Fibroblast of the aortic adventitia (primary cell): ENCODE measurements at regions not wholly inside any gene's neighbourhood (a gene's known extent, or its start where the extent isn't known, plus 50 kb on each side); places are given as distances from the start of the nearest gene placed in this dataset.
"Not testable (repeated sequence)": the region's sequence is repeated elsewhere in the genome, so short reads cannot be mapped to it uniquely, and the experiment has no call there.

Experiments
- DNase-seq: peaks from one replicate; pipeline ENCODE4 v3.0.0-alpha.2; 2010; ENCODE audit warnings: low read depth
- H3K4me3 ChIP-seq: 2 replicates; pipeline ENCODE4 v1.5.1; 2011; ENCODE audit warnings: low read depth, mild to moderate bottlenecking, control low read depth, low read length, moderate library complexity
- CTCF ChIP-seq: IDR thresholded peaks from 2 replicates; pipeline ENCODE4 v1.5.1; 2011; ENCODE audit warnings: mild to moderate bottlenecking, low read length, control low read depth, inconsistent platforms; ENCODE audit not compliant: insufficient read depth

GRCh38 chrX:44062840-44063239 is 89.7 kb upstream of the NDP start:
- no peak overlapping the region for H3K4me3 ChIP-seq
- no peak for DNase-seq
- TF ChIP-seq CTCF, result no peak

GRCh38 chrX:44061968-44062614 is 88.9 kb upstream of the NDP start:
- no peak for DNase-seq
- H3K4me3 ChIP-seq, result no peak overlapping the region
- no peak for TF ChIP-seq CTCF

- no peak for TF ChIP-seq CTCF
- no peak overlapping the region for H3K4me3 ChIP-seq
- DNase-seq, result no peak
These were observed 87.0 kb upstream of the NDP start for GRCh38 chrX:44060221-44060620.

- TF ChIP-seq CTCF, result no peak
- H3K4me3 ChIP-seq, result no peak overlapping the region
- no peak for DNase-seq
These were observed 85.1 kb upstream of the NDP start for GRCh38 chrX:44058339-44058738.

GRCh38 chrX:44055638-44056037 is 82.4 kb upstream of the NDP start:
- no peak for DNase-seq
- TF ChIP-seq CTCF, result no peak
- no peak overlapping the region for H3K4me3 ChIP-seq

GRCh38 chrX:44054863-44055601 is 81.8 kb upstream of the NDP start:
- no peak for DNase-seq
- H3K4me3 ChIP-seq, result no peak overlapping the region
- TF ChIP-seq CTCF, result no peak

GRCh38 chrX:44045106-44045505 is 71.9 kb upstream of the NDP start:
- H3K4me3 ChIP-seq, DNase-seq: not testable (repeated sequence)
